ENCODE measurements at regions not wholly inside any gene's neighbourhood (a gene's known extent, or its start where the extent isn't known, plus 50 kb on each side); places are given as distances from the start of the nearest gene placed in this dataset.

- H3K79me2 ChIP-seq (replicated peaks; ENCODE audit: insufficient read depth) = no peaks in the 10 kb centered on the region
- DNase-seq (ENCODE audit: low spot score) (no peak), ATAC-seq (no peak; the same call in 2 of the 3 replicates)
- H4K20me1 ChIP-seq (replicated peaks; ENCODE audit: insufficient read depth) = no peaks in the 10 kb centered on the region
- peaks cover 4% of the 10 kb centered on the region; the same call in 1 of the 2 replicates for H3K9me2 ChIP-seq (ENCODE audit: insufficient read depth)
- H2AFZ ChIP-seq = peak overlapping the region; percentile 1; the same call in 1 of the 2 replicates
- 0 out of 3 replicates have a peak overlapping the region, but pooled peaks have one; percentile 58 for H3K4me3 Mint-ChIP-seq
- TF ChIP-seq REST (IDR thresholded peaks at IDR 0.05; ENCODE audit: unreplicated experiment) (no peak), JUNB (IDR thresholded peaks at IDR 0.05; ENCODE audit: unreplicated experiment) (no peak), CTCF (conservative IDR thresholded peaks at IDR 0.05; ENCODE audit: low read depth in 2 of 2) (no peak), STAT1 (IDR thresholded peaks at IDR 0.05; ENCODE audit: unreplicated experiment) (no peak), CREB1 (CRISPR knock-in tag; IDR thresholded peaks at IDR 0.05; ENCODE audit: low read depth) (no peak), EZH2phosphoT487 (IDR thresholded peaks at IDR 0.05; ENCODE audit: unreplicated experiment) (no peak), ETS1 (IDR thresholded peaks at IDR 0.05) (no peak), NANOG (IDR thresholded peaks at IDR 0.05; ENCODE audit: borderline replicate concordance) (no peak), EZH2 (IDR thresholded peaks at IDR 0.05; ENCODE audit: low read depth, unreplicated experiment) (no peak), ZNF114 (CRISPR knock-in tag; IDR thresholded peaks at IDR 0.05) (no peak), POLR2AphosphoS5 (IDR thresholded peaks at IDR 0.05; ENCODE audit: low read depth) (no peak), ZNF331 (CRISPR knock-in tag; IDR thresholded peaks at IDR 0.05; ENCODE audit: low read depth) (no peak), ZNF462 (CRISPR knock-in tag; IDR thresholded peaks at IDR 0.05) (no peak)
- H3K36me3 Mint-ChIP-seq (ENCODE audit: low read depth) = no peaks in the 10 kb centered on the region
- H3K27ac ChIP-seq (ENCODE audit: low read depth) = no peak overlapping the region
- no peaks in the 10 kb centered on the region for H3K9me3 Mint-ChIP-seq
- H3K4me3 ChIP-seq = no peak overlapping the region
- H3K27ac Mint-ChIP-seq = peak overlapping the region; percentile 90
- H3K4me1 ChIP-seq (ENCODE audit: insufficient read depth) = peaks cover 27% of the 10 kb centered on the region
- no peaks in the 10 kb centered on the region for H3K36me3 ChIP-seq (ENCODE audit: insufficient read depth)
- no peak overlapping the region for H3K4me2 ChIP-seq
- peaks cover 2% of the 10 kb centered on the region for H3K27me3 Mint-ChIP-seq (ENCODE audit: insufficient read depth, low read depth, poor library complexity)
- H3K4me1 Mint-ChIP-seq = peaks cover 48% of the 10 kb centered on the region
- H3F3A ChIP-seq (replicated peaks; ENCODE audit: low read depth) = no peaks in the 10 kb centered on the region
- no peaks in the 10 kb centered on the region for H3K27me3 ChIP-seq (ENCODE audit: insufficient read depth)
These were observed 172.5 kb downstream of the POU4F1 start for GRCh38 chr13:78430811-78431210.

Measured in GM23338 (cell line).